ENCODE measurements at regions not wholly inside any gene's neighbourhood (a gene's known extent, or its start where the extent isn't known, plus 50 kb on each side); places are given as distances from the start of the nearest gene placed in this dataset.

DNA sequence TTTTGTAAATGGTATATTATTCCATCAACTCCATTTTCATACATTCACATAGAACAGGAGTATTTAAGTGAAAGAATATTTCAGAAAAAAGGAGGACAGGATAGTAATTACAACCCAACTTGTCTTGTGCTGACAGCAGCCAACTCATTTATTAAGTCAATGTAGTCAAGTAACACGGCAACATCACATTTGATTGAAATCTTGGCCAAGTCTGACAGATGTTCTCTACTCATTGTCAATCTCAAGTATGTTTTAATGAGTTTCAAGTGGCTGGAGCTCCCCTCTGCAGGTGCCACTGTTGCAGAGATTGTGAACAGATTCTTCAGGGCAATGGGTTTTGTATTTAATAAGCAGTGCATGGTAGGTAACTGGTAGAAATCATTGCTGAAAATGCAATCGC, 332.5 kb downstream of the C4orf33 start:
- H3K27ac ChIP-seq = no peak overlapping the region
- ChIA-PET CTCF (interaction anchor here (0.6 kb wide), 1 partner anchor 15 kb away, joined by 4 read pairs; no protein-coding TSS in a partner anchor), POLR2A (ENCODE audit: low non-redundant PET) (no interaction called here)

DNA sequence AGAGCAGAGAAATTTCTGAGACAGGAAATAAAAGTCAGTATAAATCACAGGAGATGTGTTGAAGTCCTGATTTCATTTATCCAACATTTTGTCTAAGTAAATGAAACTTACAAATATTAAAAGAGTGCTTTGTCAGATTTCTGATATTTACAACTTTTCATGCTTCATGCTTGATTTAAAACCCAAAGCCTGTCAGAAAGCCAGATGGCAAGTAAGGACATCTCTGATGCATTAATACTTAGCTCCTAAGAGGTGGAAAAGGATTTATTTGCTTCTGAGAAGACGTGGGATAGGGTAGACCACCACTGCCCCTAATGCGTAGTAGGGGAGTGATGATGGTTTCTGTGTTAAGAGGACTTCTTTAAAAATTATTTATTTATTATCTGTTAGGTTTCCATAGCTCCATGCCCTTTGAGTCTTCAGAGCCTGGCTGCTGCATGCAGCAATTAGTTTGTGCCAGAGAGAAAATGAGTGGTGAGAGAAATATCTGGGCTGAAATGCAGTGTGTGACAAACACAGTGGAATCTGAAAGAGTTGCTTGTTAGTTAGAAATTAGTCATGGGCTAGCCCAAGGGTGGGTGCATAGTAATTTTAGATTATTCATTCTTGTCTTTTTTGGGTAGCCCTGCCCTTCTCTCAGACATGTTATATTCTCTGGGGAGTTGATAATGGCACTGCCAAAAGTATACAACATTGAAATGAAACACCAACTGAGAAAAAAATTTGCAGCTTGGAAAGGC, 333.8 kb downstream of the C4orf33 start:
- TF ChIP-seq, protein P1, sequence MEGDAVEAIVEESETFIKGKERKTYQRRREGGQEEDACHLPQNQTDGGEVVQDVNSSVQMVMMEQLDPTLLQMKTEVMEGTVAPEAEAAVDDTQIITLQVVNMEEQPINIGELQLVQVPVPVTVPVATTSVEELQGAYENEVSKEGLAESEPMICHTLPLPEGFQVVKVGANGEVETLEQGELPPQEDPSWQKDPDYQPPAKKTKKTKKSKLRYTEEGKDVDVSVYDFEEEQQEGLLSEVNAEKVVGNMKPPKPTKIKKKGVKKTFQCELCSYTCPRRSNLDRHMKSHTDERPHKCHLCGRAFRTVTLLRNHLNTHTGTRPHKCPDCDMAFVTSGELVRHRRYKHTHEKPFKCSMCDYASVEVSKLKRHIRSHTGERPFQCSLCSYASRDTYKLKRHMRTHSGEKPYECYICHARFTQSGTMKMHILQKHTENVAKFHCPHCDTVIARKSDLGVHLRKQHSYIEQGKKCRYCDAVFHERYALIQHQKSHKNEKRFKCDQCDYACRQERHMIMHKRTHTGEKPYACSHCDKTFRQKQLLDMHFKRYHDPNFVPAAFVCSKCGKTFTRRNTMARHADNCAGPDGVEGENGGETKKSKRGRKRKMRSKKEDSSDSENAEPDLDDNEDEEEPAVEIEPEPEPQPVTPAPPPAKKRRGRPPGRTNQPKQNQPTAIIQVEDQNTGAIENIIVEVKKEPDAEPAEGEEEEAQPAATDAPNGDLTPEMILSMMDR (conservative IDR thresholded peaks at IDR 0.05; ENCODE audit: low read depth) = no peak
- POLR2A ChIA-PET (ENCODE audit: low non-redundant PET) = no interaction called here
- DNase-seq (ENCODE audit: low spot score) = peak; percentile 2
- no peak overlapping the region for H3K27ac ChIP-seq
- CTCF ChIA-PET = no interaction called here

More for the DNA sequence above, 332.5 kb downstream of the C4orf33 start:
- DNase-seq (ENCODE audit: low spot score) = no peak
- TF ChIP-seq, protein P1 (conservative IDR thresholded peaks at IDR 0.05; ENCODE audit: low read depth) = no peak

DNA sequence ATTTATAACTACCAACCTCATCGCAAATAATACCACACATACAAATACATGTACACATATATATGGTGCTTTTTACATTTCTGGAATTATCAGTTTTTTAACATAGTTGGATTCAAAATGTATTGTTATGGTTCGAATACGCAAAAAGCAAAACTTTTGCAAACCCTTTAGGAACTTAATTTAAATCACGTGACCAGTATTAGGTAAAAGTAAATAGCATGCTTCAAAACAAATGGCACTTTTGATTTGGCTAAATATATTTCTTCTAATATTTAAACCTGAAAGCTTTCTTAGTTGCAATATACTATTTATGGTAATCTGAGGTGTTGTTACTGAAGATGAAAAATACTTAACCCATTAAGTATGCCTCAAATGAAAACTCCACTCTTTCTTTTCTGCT, 341.4 kb downstream of the C4orf33 start:
- no peak overlapping the region for H3K27ac ChIP-seq
- TF ChIP-seq, protein P1 (conservative IDR thresholded peaks at IDR 0.05; ENCODE audit: low read depth) = no peak
- CTCF ChIA-PET = interaction anchor here (0.6 kb wide), 1 partner anchor 116 kb away, joined by 3 read pairs; no protein-coding TSS in a partner anchor
- POLR2A ChIA-PET (ENCODE audit: low non-redundant PET) = no interaction called here
- no peak for DNase-seq (ENCODE audit: low spot score)

DNA sequence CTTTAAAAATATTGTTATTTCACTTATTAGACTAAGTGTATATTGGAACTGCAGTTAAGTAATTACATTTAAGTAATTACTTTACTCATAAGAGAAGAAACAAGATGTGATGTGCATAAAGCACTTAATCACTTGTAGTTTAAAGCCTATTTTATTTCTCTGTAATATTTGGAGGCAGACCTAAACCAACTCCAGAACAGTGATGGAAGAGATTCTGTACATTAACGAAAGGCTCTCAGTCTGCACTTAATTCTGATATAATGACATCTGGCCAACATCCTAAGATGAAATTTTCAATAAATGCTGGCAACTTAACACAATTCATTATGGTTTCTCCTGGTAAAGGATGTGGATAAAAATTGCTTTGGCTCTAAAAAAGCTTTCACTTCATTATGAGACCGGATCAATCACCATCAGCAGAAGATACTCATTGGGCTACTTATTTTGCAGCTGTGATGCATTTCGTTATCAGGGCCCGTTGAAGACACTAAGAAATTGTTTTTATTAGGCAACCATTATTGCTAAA, 342.6 kb downstream of the C4orf33 start:
- no peak for DNase-seq (ENCODE audit: low spot score)
- ChIA-PET POLR2A (ENCODE audit: low non-redundant PET) (no interaction called here), CTCF (no interaction called here)
- TF ChIP-seq, protein P1 (conservative IDR thresholded peaks at IDR 0.05; ENCODE audit: low read depth) = no peak
- no peak overlapping the region for H3K27ac ChIP-seq

DNA sequence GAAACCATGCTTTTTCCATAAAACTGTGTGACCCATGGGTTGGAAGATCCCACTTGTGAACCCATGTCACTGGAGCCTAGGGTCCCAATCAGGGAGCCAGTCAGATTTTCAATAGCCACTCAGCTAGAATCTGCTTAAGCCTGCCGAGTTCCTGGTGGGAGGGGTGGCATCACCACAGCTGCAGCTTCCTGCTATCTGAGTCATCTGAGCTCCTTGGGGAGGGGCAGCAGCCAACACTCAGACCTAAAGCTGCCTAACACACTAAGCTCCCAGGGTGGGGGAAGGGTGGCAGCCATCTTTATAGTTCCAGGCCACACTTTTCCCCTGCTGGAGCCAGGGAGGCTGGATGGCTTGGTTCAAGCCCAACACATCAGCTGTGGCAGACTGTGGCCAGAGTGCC, 350.1 kb downstream of the C4orf33 start:
- H3K27ac ChIP-seq = no peak overlapping the region
- DNase-seq (ENCODE audit: low spot score) = peak; percentile 20
- ChIA-PET POLR2A (ENCODE audit: low non-redundant PET) (no interaction called here), CTCF (no interaction called here)
- TF ChIP-seq, protein P1 (conservative IDR thresholded peaks at IDR 0.05; ENCODE audit: low read depth) = no peak

DNA sequence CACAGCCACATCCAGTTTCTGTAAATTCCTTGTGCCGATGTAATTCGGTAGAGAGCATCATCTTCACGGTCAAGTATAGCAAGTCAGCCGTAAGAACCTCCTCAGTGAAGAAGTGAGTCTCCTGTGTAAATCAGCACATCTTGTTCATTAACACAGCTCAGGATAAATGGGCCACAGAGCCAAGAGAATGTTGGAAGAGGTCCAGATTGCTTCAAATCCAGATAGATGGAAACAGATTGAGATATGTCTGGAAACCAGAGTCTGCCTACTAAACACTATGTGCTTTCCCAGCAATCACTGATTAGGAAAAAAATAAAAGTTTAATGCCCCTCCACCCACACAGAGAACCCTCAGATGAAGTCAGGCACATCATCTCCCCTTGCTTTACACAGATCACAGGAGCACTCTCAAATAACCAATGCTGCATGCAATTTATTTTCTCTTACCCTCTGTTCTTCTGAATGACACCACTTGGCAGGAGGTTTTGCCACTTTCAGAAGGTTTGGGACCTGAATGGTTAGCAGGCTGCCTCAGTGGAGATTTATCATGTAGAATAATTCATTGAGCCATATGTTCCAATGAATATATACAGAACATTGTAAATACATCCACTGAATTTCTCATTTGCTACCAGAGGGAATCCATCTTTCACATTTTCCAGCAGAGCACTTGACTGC, 357.7 kb downstream of the C4orf33 start:
- no peak overlapping the region for H3K27ac ChIP-seq
- ChIA-PET CTCF (no interaction called here), POLR2A (ENCODE audit: low non-redundant PET) (no interaction called here)
- TF ChIP-seq, protein P1 (conservative IDR thresholded peaks at IDR 0.05; ENCODE audit: low read depth) = no peak
- no peak for DNase-seq (ENCODE audit: low spot score)
